HG03108 (cell line): ENCODE measurements at regions not wholly inside any gene's neighbourhood (a gene's known extent, or its start where the extent isn't known, plus 50 kb on each side); places are given as distances from the start of the nearest gene placed in this dataset.

Experiments used
- ATAC-seq: cut with Tn5 transposase; IDR thresholded peaks from one replicate; pipeline ENCODE4 v1.9.1; 2021; ENCODE audit warnings: moderate library complexity; ENCODE audit not compliant: unreplicated experiment

DNA sequence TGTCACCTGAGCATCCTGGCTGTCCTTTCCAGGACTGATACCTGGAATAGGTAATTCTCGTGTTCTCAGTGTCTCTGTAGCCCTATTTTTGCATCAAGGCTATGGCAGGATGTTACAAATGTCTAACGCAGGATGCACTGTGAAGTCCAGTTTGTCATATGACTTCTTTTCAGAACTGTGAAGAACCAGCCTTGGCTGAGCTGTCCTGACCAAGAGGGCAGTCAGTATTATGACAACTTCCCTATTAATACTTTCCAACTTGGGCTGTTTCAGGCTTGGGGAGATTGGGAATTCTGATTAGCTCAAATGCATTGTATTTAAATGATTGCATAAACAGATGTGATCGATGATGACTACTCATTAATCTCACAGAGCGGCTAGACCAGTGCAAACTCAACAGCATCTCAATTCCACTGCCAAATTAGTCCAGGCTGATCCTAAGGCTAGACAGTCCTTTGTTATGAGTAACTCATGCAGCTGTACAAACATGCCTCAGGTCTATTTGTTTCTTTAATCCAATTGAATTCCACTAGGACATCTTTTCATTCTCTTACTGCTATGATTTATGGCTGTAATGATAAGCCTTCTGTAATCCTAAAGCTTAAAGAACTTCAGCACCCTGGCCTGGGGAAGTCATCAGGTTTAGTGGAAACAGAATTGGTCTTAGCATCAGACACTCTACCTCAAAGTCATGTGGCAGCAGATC is 331.6 kb downstream of the KCNS3 start:
- ATAC-seq: no peak

DNA sequence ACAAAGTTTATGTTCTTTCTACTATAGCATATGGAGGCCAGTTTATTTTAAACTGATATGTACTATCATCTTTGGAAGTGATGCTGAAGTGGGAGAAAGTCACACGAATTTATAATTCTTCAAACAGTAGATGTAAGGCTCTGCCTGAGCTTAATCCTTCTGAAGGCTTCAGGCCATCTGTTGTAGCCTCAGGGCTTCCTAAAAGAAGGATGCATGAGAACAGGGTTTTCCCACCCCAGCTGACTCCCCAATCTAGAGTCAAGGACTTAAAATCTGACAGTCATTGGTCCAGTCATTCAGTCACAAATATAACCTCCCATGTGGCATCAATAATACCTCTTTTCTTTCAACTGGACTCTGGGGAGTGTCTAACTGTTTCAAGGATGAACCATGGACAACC is 330.5 kb downstream of the KCNS3 start:
- ATAC-seq: no peak

- no peak for ATAC-seq
Observed at GRCh38 chr2:18200771-18201170, 322.3 kb downstream of the KCNS3 start.

DNA sequence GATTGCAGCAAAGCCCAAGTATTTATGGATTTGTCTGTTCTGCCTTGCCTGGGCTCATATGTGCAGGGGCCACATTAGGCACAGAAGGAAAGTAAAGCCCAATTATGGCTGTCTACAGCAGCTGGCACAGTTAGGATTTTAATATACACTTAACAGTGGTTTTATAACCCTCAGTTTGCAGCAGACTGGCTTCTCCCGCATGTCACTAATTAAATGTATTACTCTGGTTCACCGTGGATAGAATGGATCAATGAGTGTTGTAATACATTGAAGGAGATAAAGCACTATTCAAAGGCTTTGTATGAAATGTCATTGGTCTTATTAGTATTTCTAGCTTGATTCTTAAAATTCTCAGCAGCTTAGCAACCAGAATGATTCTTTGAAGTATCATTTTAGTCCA is 320.2 kb downstream of the KCNS3 start:
- no peak for ATAC-seq

DNA sequence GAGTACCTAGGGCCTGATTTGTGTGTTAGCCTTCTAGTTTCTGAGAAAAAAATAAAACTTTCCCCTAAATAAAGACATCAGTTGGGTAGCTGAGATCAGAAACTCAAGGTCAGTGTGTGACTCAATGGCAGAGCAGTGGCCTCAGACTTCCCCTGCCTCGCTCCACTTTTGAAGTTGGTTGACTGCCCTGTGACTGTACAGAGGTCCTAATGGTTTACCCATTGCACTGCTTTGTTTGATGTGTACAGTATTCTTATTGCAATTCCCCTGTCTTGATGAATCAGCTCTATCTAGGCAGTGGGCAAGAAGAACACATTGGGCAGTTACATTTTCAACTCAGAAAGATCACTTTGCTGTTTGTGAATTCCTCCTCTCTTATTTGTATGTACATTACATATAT is 315.7 kb downstream of the KCNS3 start:
- no peak for ATAC-seq

- no peak for ATAC-seq
Observed at GRCh38 chr2:18186816-18187613, 308.5 kb downstream of the KCNS3 start.

- ATAC-seq: no peak
Observed at GRCh38 chr2:18182861-18183260, 304.4 kb downstream of the KCNS3 start.

DNA sequence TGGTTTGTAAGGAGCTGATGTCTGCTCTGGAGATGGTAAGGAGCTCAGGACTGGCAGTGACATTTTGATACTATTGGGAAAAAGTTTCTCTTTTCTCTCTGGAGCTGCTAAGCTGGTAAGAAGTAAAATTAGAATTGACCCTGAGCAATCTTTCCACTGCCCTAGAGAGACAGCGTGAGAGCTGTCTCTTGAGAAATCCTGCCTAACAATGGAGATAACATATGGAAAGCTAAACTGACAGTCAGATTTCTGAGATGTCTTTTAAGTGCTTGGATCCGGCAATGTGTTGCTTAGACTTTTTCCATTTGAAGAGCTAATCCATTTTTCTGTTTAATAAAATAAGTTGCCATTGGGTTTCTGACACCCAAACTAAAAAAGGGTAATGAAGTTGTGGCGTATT is 302.4 kb downstream of the KCNS3 start:
- ATAC-seq: no peak

GRCh38 chr2:18180031-18180610 is 301.7 kb downstream of the KCNS3 start:
- no peak for ATAC-seq

DNA sequence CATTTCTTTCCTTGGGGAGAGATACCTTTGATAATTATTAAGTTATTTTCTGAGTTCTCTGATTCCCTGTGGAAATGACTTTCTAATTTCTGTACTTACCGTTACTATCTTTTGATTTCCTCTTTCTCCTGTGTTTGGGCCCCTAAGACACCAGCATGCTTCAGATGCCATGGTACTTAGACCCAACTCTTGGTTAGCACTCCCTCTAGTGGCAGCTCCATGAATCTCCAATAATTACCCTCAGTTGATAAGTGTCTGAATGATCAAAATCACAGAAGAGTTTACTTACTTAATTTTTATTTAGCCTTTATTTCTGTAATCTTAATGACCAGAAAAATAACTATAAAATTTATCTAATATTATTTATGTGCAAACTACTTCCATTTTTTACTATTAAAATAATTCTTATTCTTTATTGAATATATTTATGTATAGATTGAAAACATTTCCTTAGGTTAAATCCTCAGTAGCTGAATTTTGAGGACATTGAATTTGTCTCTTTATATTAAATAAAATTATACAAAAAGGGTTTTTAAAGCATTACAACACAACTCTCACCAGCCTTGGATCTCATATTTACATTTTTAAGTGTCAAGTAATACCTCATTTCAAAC is 300.4 kb downstream of the KCNS3 start:
- peak; percentile 87 for ATAC-seq

DNA sequence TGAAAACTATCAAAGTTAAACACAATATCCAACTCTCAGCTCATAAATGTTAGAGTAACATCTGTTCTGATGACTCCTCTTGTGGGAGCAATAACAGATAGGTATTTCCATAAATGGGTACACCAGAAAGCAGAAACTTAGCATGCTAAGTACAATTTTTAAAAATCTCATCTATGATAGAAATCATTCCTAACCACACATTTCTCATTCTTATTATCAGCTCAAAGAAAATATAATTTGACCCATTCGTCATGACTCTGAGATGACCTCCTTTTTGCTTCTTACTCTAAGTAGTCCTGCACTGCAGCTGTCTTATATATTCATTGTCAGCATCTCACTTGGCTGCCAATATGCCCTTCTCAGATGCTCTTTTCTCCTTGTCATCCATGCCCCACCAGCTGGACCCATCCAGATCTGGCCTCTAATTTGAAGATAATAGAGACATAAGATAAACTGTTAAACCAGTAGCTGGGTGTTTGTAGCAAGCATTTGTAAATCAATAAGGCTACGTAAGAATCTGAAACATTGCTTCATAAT is 298.3 kb downstream of the KCNS3 start:
- no peak for ATAC-seq

- ATAC-seq: no peak
Observed at GRCh38 chr2:18172607-18173006, 294.1 kb downstream of the KCNS3 start.

DNA sequence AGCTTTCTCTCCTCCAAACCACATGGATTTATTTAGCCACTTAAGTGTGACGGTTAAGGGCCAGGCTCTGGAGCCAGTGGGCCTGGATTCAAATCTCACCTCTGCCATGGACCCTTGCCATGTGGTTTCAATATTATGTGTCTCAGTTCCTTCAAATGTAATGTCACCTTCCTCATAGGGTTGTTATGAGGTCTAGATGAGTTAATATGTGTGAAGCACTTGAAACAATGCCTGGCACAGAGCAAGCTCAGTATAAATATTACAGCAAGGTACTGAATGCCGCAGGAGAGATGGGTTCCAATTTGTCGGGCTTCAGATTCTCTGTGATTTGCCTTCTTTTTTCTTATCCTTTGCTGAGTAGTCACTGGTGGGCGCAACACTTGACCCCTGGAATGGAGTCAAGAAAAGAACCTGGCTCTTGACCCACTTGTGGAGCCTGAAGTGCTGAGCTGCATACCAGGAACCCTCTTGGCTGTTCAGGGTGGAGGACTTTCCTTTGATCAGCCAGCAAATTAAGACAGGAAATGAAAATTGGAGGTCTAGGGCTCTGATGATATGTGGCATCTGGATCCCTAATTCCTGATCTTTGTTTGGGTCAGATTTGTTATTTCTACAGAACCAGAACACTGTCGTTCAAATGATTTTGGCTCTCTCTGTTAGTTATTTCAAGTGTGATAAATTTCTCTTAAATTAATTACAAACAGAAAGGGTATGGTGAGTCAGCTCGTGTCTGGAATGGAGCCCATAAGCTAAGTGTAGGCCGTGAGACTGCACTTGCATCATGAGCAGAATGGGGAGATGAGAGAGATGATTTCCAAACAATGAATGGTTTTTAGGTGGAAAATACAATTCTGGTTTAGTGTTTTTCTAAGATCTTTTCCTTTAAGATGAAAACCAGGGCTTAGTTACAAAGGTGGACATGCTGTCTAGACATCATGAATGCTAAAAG is 293.0 kb downstream of the KCNS3 start:
- no peak for ATAC-seq

DNA sequence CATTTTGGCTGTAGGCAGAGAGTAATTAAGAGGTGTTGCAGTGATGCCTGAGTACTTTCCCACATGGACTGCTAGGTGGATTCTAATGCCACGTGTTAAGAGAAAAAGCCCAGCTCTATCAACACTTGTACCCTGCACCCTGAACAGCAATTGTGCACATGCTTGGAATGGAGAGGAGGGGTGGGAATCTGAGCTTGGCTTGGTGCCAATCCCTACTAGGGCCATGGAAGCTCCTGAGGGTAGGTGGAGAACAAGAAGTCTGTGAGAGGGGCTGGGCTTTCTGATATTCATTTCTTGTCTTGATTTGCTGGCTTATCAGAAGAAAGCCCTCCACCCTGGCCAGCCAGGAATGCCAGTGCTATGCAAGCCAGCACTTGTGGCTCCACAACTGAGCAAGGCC is 292.2 kb downstream of the KCNS3 start:
- no peak for ATAC-seq

DNA sequence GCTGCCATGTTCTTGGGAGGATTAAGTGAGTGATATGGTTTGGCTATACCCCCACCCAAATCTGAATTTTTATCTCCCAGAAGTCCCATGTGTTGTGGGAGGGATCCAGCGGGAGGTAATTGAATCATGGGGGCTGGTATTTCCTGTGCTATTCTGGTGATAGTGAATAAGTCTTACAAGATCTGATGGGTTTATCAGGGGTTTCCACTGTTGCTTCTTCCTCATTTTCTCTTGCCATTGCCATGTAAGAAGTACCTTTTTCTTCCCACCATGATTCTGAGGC is 291.4 kb downstream of the KCNS3 start:
- ATAC-seq: no peak

DNA sequence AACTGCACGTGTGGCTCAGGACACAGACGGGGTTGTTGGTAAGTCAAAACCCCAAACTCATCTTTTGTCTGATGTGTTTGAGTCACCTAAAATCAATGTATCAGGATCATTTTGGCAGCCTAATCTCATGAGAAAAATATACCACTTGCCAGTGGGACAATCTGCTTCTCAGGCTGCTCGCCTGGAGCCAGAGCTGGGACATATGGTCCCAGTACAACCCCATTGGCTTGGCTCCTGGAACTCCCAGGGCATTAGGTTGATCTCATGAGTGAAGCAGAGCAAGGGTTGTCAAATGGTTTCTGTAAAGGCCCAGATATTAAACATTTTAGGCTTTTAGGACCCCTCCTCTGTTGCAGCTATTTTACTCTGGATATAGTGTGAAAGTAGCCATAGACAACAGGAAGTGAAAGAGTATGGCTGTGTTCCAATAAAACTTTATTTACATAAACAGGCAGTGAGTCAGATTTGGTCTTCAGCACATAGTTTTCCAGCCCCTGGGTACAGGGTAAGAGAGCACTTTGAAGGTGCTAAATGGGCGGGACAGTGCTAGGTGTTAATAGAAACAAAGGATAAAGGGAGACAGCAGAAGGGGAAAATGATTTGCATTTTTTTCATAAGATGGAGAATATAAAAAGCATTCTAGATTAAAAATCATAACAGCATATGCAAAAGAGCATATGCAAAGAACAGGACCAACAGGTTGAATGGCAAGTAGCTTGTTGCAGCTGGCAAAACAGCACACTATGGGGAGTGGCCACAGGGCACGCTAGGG is 290.8 kb downstream of the KCNS3 start:
- no peak for ATAC-seq

- ATAC-seq: no peak
Observed at GRCh38 chr2:18167871-18168270, 289.4 kb downstream of the KCNS3 start.

GRCh38 chr2:18161681-18162080 is 283.2 kb downstream of the KCNS3 start:
- ATAC-seq: no peak

- no peak for ATAC-seq
Observed at GRCh38 chr2:18159896-18160295, 281.4 kb downstream of the KCNS3 start.

DNA sequence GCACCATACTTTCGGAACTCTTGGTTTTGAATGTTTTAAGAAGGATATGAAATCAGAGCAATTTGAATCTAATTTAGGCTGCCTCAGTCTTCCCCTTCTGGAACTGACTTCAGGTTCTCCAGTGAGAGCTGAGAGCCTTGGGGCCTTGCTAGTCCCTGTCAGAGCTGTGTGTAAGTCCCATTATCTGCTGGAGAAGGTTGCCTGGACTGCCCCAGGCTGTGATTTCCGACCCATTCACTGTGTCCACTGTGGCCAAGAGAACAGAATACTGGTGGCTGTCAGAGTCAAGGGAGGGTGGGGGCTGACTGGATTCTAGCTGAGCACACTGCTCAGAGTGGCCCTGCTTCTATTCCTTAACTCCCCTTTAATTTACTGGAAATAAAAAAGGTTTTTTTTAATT is 278.0 kb downstream of the KCNS3 start:
- no peak for ATAC-seq
